ENCODE measurements at regions not wholly inside any gene's neighbourhood (a gene's known extent, or its start where the extent isn't known, plus 50 kb on each side); places are given as distances from the start of the nearest gene placed in this dataset.

- TF ChIP-seq CTCF (tag by site-specific recombination; IDR thresholded peaks at IDR 0.05) (no peak), ZFP69B (tag by site-specific recombination; IDR thresholded peaks at IDR 0.05) (no peak), ZNF548 (tag by site-specific recombination; IDR thresholded peaks at IDR 0.05) (no peak), ZNF311 (tag by site-specific recombination; IDR thresholded peaks at IDR 0.05; ENCODE audit: borderline replicate concordance) (no peak), ZNF280C (tag by site-specific recombination; IDR thresholded peaks at IDR 0.05) (no peak), KLF16 (tag by site-specific recombination; IDR thresholded peaks at IDR 0.05) (no peak), ZNF274 (IDR thresholded peaks at IDR 0.05; ENCODE audit: low read length) (no peak), ZNF274 (tag by site-specific recombination; IDR thresholded peaks at IDR 0.05; ENCODE audit: borderline replicate concordance) (no peak), SP2 (tag by site-specific recombination; IDR thresholded peaks at IDR 0.05) (no peak), PRDM6 (tag by site-specific recombination; IDR thresholded peaks at IDR 0.05) (no peak)
Observed at GRCh38 chrX:39477762-39478120, 620.0 kb downstream of the BCOR start.

All from HEK293 (cell line).